Anterior cingulate cortex (tissue), 58 donors: ENCODE measurements at regions not wholly inside any gene's neighbourhood (a gene's known extent, or its start where the extent isn't known, plus 50 kb on each side); places are given as distances from the start of the nearest gene placed in this dataset.

Experiments
- DNase-seq, 58 donors: peaks; one replicate each; lab custom pipeline; 2025; lab: John Stamatoyannopoulos, UW

DNA sequence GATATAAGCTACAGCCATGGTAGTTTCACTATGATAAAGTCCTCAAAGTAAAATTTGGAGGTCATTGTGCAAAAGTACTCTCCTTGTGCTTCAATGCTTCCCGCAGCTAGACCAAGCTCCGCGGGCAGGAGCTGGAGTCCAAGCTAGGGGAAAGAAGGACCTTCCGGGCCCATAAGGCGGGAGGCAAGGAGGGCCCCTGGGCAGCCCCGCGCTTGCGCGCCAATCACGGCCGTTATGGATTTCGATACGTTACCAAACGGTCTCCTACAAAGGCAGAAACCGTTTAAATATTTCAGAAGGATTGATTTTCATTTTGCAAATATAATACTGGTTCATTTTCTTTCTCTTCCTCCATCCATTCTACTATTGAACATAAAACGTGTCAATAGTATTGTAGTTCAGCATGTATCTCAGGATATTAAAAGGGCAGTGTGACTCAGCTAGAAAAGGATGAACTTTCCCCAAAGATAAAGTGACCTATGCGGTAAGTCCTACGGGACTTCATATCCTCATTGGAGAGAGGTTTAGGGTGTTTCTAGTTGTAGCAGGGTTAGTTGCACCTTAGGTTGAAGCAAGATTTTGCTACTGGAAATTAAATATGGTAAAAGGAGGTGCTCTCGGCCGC is 128.0 kb downstream of the KIF20B start:
- no peak for DNase-seq

DNA sequence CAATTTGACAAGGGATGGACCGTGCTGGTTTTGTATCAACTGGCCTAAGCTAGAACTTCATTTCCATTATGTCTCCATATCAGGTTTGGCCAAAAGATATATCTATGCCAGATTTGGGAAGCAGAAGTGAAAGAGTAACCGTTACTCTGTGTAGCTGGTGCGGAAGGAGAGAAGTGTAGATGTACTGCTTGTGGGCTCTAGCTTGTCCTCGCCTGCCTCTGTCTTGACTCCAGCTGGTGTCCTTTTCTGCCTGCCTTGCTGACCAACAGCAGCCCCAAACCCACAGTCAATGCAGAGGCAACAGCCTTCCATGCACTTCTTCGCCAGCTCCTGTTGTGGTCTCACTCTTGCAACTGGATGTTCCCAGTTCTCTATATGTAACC is 128.5 kb downstream of the KIF20B start:
- DNase-seq = no peak

DNA sequence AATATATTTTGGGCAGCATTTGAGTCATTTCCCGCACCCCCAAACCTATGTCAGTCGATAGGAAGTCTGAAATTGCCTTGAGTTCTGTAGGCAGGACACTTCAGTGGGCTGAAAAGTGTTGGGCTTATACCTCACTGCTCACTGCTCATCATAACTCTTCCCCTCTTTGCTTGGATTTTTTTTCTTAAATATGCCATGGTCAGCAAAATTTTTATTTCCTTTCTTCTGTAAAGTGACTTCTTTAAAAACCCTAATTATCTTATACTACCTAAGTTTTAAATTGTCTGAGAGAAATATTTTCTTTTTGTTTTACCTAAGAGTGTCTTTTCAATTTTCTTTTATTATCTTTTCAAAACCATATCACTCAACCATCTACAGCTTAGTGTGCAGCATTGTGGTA is 129.2 kb downstream of the KIF20B start:
- DNase-seq = no peak

DNA sequence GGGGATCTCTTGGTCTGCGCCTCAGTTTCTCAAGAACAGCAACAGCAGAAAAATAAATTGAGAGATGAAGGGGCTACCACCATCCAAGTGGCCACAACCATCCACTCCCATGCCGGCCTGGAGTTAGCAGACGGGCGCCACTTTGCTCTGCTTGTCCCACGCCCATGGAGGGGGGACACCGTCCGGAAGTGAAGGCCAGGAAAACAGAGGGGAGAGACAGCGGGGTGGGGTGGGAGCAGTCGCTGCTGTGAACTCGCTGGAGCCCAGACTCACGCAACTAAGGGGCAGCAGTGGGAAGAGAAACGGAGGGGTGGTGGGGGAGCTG is 135.4 kb downstream of the KIF20B start:
- DNase-seq = no peak

DNA sequence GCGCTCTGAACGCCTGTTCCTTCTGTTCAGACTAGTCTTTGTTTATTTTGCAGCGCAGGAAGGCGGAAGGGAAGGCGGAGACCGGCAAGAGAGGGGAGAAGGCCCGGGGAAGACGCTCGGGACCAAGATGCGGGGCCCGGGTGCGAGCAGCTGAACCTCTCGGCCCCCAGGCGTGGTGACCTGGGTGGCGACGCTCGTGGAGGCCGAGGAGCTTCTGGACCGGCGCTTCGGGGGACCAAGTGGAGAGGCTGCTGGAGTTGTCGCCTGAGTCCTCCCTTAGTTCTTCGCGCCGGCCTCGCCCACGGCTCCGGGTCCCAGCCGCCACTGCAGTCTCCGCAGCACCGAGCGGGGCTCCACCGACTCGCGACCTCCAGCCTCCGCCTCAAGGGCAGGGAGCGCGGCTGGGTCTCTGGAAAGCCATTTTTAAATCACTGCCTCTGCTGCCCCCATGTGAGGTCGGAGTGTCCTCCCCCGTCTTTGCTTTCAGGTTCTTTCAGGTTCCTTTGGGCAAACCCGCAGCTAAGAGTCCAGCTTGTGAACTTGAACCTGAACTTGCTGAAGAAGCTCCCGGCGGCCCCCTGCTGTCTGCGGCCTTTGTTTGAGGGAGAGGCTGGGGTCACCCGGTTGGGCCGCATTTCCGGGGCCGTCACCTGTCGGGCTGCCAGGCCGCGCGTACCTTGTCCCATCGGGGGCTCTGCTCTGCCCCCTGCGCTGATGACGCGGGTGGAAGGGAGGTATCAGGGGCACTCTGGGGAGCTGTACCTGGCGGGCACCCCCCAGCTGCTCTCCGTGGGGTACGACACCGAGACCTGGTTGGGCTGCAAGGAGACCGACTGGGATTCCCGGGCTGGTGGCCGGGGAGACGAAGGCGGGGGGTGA is 136.0 kb downstream of the KIF20B start:
- peak in 19 of 58 donors; percentile 5 to 48 (median 32) for DNase-seq

DNA sequence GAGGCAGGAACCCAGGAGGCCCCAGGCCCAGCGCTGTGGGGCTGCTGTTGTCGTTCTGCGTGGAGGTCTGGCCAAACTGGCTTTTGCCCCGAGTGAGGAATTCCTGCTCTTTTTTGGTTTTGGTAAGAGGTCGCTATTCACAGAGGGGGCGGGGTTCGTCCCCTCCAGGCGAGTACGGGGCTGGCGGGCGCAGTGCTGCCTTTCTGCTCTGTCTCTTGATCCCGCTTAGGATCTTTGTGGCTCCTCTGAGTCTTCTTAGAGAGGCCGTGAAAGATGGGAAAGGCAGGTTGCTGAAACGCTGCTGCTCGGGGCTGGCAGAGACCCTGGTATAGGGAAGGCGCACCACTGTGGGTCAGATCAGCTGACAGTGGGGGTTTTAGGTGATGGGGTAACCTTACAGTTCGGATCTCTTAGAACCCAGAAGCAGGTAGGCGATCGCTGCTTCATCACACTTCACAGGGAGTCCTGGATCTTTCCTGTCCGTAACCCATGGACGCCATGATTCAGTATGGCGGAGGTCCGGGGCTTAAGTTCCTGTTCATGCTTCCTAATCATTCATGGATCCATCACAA is 136.7 kb downstream of the KIF20B start:
- peak in 3 of 58 donors; percentile 29 to 46 (median 29) for DNase-seq

DNA sequence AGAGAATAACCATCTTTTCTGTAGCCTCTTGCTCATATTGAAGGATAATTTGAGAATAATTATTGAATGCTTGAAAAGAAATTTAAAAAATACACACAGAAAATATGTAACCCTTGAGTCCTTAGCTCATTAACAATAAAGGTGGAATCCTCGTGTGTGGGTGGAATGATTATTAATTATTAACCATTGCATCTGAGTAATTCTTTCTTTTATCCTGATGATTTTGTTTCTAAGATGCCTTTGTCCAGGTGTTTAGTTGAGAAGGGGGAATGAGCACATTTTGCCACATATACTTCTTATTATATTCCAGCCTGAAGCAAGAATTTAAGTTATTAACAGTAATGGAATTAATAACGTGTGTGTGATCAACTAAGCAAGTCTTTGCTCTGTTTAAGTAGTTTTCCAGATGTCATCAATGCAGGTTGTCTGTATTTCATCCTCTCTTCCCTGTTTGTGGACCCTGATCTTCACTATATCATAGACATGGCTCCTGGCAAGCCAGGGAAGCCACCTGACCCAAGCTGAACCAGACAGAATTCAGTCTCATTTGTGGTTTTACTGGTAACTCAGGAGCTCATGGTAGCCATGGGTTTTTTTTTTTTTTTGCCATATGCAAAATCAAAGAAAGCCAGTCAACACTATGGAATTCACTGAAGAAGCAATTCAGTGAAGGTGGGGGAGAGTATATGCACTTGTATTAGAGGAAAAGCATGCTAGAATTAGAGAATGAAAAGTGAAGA is 144.3 kb downstream of the KIF20B start:
- DNase-seq = no peak

DNA sequence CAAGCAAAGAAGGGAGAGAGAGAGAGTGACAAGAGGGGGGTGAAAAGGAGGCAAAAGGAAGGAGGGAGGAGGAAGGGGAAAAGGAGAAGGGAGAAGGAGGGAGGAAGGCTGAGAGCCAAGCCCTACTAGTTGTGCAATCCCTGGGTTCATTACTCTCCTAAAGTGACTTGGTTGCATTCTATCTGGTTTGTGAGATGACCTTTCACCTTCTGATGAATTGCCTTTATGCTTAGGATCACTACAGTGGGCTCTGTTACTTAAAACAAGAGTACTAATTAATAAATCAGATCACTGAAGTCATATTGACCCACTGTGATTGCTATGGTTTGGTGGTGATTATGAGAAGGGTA is 144.9 kb downstream of the KIF20B start:
- DNase-seq = no peak

DNA sequence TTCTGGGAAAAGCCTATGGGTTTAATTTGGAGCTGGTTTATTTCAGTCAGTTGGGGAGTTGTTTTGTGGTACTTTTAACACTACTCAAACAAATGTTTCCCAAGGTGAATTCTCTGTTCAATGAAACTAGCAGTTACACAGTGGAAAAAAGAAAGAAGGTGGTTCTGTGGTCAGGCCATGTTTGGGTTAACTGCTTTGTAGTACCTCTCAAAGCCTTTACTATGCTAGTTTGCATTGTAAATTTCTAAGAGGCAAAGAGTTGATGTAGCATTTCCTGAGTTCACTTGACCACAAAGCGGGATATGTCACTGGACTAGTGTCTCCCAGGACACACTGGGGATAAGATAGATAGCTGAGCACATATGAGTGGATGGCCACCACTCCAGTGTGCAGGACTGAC is 145.4 kb downstream of the KIF20B start:
- no peak for DNase-seq

DNA sequence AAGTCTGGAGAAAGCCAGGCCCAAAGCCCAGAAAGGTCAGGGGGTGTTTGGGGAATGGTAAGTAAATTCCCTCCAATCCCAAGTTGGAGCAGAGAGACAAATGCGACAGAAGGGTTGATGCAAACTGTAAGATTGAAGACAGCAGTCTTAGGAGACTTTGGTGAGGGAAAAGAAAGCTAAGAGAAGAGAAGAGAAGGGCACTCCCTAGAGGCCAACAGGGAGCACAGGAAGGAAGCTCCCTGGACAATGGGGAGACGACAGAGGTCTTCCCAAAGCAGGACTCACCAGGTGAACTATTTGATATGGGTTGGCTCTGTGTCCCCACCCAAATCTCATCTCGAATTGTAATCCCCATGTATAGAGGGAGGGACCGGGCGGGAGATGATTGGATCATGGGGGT is 151.5 kb downstream of the KIF20B start:
- no peak for DNase-seq

DNA sequence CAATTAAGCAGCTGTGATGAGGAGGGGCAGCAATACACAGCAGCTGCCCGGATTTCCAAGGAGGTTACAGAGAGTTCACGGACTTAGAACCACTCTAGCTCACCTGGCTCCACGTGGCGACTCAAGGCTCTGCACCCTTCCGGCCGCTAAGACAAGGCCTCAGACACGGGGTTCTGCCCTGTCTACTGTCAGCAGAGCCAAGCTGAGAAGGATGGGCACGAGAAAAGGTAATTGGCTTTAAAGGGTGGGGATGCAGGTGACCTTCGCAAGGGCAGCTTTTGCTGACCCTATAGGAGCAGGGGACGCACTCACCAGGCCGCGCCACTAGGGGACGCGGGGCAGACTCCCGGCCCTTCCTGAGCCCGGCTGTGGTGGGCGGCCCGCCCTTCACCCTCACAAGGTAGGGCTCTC is 152.4 kb downstream of the KIF20B start:
- DNase-seq = no peak

DNA sequence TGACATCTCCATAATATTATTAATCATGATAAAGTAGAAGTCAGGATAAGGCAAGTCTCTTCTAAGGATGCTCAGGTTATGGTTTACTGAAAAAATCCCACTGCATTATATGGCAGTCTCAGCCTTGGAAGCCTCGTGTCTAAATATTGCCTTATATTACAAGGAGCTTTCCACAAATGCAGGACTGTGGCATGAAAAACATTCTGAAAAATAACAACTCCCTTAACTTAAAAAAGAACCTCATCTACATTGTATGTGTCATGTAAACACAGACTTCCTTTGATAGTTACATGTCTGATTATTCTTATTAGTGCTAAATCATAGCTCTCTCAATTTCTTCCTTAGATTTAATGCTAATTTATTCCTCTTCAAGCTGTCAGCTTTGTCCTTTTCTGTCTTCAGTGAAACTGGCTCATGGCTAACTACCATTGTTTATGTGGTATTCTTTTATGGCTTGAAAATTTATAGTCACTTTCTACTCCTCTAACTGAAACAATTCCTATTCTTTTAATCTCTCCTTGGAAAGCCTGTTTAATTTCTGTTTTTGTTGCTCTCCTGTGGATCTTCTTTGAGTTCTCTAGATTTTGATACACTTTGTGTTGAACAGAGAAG is 156.1 kb downstream of the KIF20B start:
- no peak for DNase-seq

DNA sequence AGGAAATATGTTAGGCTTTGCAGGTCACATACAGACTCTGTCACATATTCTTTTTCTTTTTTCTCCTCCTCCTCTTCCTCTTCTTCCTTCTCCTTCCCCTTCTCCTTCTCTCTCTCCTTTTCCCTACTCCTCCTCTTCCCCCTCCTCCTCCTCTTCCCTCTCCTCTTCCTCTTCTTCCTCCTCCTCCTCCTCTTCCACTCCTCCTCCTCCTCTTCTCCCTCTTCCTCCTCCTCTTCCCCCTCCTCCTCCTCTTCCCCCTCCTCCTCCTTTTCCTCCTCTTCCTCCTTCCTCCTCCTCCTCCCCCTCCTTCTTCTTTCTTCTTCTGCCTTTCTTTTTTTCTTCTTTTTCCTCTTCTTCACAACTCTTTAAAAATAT is 159.8 kb downstream of the KIF20B start:
- DNase-seq = no peak

DNA sequence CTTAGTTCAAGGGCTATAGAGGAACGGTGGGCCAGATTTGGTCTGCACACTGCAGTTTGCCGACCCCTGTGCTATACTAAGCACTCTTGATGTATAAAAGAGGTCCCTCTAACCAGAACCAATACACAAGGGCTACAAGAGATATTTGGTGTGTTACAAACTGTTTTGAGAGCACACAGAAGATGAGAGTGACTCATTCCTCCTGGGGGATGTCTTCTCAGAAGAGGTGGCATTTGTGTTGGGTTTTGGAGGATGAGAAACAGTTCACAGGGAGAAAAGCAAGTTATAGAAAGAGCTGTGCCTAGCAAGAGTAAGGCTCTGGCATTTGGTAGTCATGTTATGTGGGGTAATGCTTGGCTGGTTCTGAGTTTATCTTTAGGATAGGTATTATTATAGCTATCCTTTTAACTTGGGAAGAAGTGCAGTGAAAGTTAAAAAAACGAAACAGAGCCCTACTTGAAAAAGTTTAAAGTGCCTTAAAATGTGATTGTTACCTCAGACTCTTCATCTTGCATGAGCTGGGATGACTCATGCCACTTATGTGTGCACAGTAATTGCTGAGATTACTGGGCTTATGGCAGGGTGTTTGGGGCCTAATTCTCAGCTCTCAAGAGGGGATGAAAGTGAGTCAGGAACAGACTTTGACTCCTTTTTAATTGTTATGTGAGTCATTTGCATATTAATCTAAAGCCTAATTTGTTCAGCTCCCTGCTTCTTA is 160.4 kb downstream of the KIF20B start:
- no peak for DNase-seq

DNA sequence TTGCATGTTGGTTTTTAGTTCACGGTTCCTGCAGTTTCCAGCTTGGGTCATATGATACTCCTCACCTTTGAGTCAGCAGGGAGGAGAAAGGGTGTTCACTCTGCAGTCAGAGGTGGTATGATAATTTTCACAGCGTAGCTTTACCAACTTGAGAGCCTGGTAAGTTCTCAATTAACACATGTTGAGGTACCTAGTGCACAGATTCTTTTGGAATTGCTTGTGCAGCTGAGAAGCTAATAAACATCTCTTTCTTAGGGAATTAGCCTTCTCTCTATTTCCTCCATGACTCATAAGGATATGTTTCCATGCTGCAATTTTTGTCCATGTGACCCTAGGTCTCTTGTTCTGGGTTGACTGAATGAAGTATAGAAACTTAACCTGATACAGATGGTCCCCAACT is 166.6 kb downstream of the KIF20B start:
- no peak for DNase-seq

DNA sequence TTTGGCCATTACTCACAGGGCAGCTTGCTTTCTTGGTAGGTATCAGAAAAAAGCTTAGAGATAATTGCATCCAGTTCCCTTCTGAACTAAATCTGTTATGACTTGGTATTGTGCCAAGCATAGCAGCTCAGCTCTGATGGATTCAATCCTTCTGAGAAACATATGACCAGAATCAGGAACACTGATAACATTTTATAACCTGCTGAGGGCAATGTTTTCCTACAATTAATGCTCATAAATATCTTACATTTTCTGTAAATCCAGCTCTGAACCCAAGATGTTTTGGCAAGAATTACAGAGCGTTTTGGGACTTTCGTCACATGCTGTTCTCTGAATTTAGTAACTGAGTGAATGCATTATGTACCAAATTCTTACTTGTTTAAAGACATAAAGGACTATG is 167.8 kb downstream of the KIF20B start:
- peak in 1 of 58 donors; percentile 7 for DNase-seq

DNA sequence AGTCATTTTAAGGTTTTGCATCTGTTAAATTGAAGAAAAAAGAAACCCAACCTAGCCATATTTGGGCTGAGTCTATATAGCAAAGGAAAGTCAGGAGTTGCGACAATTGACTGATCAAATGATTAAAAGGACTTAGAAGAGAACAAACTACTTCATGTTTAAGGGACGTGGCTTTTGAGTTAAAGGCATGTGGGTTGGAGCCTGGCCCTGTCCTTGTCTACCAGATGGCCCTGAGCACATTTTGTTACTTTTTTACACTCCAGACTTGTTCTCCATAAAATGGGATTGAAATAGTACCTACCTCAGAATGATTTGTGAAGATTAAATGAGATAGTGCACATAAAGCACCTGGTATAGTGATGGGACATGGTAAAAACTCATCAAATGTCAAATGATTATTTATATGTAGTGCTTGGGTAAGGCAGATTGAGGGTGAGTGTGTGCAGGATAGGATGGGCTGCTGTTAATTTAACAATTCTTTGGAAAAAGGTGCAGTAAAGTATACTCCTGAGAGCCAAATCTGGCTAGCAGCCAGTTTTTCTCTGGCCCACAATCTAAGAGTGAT is 168.3 kb downstream of the KIF20B start:
- no peak for DNase-seq

DNA sequence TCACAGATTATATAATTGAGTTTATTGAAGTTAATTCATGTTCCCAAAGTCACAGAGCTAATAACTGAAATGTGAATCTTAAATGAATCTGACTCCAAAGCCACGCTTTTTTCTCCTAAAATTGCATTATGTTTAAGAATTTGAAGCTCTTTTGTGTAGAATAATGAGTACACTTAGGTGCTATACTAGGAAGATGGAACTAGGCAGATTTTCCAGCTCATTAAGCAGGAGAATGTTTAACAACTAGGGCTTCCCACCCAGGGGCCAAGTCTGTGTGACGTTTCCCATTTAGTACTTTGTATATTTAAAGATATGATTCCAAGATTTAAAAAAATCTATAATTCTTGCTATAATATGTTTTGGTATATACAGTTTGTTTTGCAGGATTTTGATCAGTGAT is 169.5 kb downstream of the KIF20B start:
- no peak for DNase-seq

DNA sequence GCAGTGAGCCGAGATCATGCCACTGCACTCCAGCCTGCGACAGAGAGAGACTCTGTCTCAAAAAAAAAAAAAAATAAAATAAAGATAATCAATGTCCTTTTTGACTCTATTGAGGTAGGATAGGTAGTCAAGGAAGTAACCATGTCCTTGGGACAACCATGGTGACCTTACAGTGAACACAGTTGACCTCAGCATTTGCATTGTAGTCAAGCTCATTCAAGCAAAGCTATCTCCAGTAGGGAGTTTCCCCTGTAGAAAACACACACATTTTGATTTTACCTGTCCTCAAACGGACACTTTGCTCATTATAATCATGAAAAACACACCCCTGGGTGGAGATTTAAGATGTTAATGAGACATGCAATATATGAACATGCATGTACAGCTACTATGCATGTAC is 171.7 kb downstream of the KIF20B start:
- no peak for DNase-seq

DNA sequence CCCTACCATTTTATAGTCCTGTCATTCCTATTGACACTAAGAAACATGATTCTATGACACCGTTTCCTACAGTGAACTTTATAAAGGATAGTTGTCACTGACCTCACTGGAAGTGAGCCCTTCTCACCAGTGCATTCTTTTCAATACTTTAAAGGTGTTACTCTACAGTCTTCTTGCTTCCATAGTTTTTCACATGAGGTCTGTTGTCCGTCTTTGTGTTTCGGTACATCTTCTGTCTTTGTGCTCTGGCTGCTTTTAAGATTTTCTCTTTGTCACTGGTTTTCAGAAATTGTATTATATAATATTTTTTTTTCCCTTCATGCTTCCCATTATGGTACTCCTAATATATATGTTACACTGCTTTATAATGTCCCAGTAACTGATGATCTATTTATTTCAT is 174.2 kb downstream of the KIF20B start:
- no peak for DNase-seq
